Osteoblast (primary cell): ENCODE measurements at regions not wholly inside any gene's neighbourhood (a gene's known extent, or its start where the extent isn't known, plus 50 kb on each side); places are given as distances from the start of the nearest gene placed in this dataset.

ENCODE experiments used
- DNase-seq: peaks from one replicate; pipeline ENCODE4 v3.0.0; 2011; ENCODE audit warnings: low spot score, mixed read lengths; ENCODE audit not compliant: insufficient read length; ENCODE audit errors: missing footprints
- H2AFZ ChIP-seq: 2 replicates; pipeline ENCODE4 v1.6.0; 2011; ENCODE audit warnings: mild to moderate bottlenecking, low read length
- H3K27ac ChIP-seq: 2 replicates; pipeline ENCODE4 v1.5.1; 2011; ENCODE audit warnings: mild to moderate bottlenecking, low read depth, low read length, moderate library complexity
- H3K27me3 ChIP-seq: 2 replicates; pipeline ENCODE4 v1.6.0; 2012; ENCODE audit warnings: mild to moderate bottlenecking, control low read depth, inconsistent platforms, low read length, moderate library complexity; ENCODE audit not compliant: insufficient read depth
- H3K36me3 ChIP-seq: 2 replicates; pipeline ENCODE4 v1.5.1; 2011; ENCODE audit warnings: mild to moderate bottlenecking, low read length, control low read depth, moderate library complexity; ENCODE audit not compliant: insufficient read depth
- H3K4me1 ChIP-seq: 2 replicates; pipeline ENCODE4 v1.5.1; 2011; ENCODE audit warnings: mild to moderate bottlenecking, low read length, control low read depth, moderate library complexity; ENCODE audit not compliant: insufficient read depth
- H3K4me2 ChIP-seq: 2 replicates; pipeline ENCODE4 v1.6.0; 2011; ENCODE audit warnings: mild to moderate bottlenecking, low read length; ENCODE audit not compliant: insufficient read depth
- H3K4me3 ChIP-seq: fragments of 200-600 bp; sonication (generic); 3 replicates; pipeline ENCODE4 v1.5.1; 2012; ENCODE audit warnings: mild to moderate bottlenecking, low read length, inconsistent platforms; ENCODE audit not compliant: insufficient read depth
- H3K79me2 ChIP-seq: 2 replicates; pipeline ENCODE4 v1.6.0; 2012; ENCODE audit warnings: mild to moderate bottlenecking, low read length, control low read depth, inconsistent platforms; ENCODE audit not compliant: insufficient read depth
- H3K9me3 ChIP-seq: 2 replicates; pipeline ENCODE4 v1.5.1; 2011; ENCODE audit warnings: low read depth, low read length, control low read depth
- H4K20me1 ChIP-seq: 2 replicates; pipeline ENCODE4 v1.6.0; 2012; ENCODE audit warnings: mild to moderate bottlenecking, low read length, control low read depth; ENCODE audit not compliant: insufficient read depth
- CTCF ChIP-seq: IDR thresholded peaks from 2 replicates; pipeline ENCODE4 v1.5.1; 2011; ENCODE audit warnings: mild to moderate bottlenecking, low read depth, low read length, moderate library complexity; ENCODE audit errors: extremely low read depth

DNA sequence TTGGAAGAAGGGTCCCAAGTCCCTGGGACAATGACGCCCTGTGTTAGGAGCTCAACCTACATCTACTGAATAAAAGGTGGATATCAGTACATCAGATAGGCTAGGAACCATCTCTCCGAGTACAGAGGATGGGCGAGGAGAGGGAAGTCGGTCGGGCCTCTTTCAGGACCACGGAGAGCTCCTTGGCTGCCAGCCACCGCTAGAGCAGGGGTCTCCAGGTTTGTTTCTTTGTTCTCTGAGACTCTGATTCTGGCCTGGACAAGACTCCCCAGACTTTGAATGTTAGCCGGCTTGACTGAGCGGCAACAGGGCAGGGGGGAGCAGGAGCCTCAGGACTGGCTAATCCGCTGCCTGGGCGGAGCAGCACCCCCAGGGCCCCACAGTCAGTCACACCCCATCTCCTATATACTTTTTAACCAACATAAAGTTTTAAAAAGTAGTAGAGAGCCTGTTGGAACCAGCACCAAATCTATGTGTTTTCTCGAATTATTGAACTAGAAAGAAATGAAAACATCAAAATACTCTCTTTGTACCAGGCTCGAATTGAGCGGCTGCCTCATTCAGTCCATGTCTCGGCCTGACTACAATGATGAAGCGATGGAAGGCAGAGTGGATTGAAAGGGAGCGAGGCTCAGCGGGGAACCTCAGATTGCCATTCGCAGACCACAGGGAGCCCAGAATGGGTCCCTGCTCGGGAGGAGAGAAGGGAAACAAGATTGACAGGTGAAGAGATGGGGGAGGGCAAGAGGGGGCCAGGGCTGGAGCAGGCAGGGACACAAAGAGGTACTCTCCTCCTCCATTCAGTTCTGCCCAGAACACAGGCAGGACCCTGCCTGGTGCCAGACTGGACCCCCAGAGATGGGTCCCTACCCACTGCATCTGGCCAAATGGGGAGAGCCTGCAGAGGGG is 131.6 kb downstream of the TPRA1 start:
- peaks cover 14% of the 10 kb centered on the region for H3K4me1 ChIP-seq
- no peak overlapping the region for H3K4me3 ChIP-seq
- H2AFZ ChIP-seq: no peak overlapping the region
- no peak overlapping the region for H3K4me2 ChIP-seq
- peak; percentile 75 for DNase-seq
- H3K79me2 ChIP-seq: no peaks in the 10 kb centered on the region
- no peak overlapping the region for H3K27ac ChIP-seq
- H3K36me3 ChIP-seq: no peaks in the 10 kb centered on the region
- TF ChIP-seq CTCF: no peak
- H3K9me3 ChIP-seq: no peaks in the 10 kb centered on the region
- H3K27me3 ChIP-seq: peaks cover 29% of the 10 kb centered on the region
- no peaks in the 10 kb centered on the region for H4K20me1 ChIP-seq

DNA sequence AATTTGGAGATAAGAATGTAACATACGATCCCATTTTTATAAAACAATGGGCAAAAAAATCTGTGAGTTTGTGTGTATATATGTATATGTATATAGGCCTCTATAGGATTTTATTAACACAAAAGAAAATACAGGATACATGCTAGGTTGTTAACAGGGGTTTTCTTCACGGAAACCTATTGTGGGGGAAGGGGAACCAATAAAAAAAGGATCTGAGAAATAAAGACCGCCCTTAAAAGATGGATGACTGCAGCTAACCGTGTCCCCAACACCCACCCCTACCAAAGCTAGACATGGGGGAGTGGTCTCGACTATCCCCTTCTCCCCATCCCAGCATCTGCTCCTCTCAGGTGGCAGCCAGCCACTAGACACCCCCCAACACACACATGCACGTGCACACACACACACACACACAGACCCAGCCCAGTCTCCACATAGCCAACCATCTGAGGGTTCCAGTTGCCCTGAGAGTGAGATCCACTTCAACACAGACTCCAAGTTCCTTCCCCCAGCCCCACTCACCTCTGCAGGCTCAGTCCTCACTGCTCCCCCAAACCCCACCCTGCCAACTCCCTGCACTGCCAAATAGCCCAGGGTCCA is 132.9 kb downstream of the TPRA1 start:
- H3K79me2 ChIP-seq: no peaks in the 10 kb centered on the region
- no peak overlapping the region for H3K4me2 ChIP-seq
- H3K27me3 ChIP-seq: peaks cover 40% of the 10 kb centered on the region
- TF ChIP-seq CTCF: no peak
- no peaks in the 10 kb centered on the region for H3K9me3 ChIP-seq
- peak; percentile 18 for DNase-seq
- no peak overlapping the region for H3K4me3 ChIP-seq
- H4K20me1 ChIP-seq: no peaks in the 10 kb centered on the region
- no peak overlapping the region for H2AFZ ChIP-seq
- peaks cover 14% of the 10 kb centered on the region for H3K4me1 ChIP-seq
- no peak overlapping the region for H3K27ac ChIP-seq
- no peaks in the 10 kb centered on the region for H3K36me3 ChIP-seq

- Histone ChIP-seq H3K27ac (no peak overlapping the region), H3K9me3 (no peaks in the 10 kb centered on the region), H3K79me2 (no peaks in the 10 kb centered on the region), H2AFZ (peak overlapping the region; percentile 68), H3K4me1 (peaks cover 14% of the 10 kb centered on the region), H3K4me2 (peak overlapping the region; percentile 79), H3K4me3 (peak overlapping the region; percentile 67), H3K27me3 (peaks cover 42% of the 10 kb centered on the region), H4K20me1 (peaks cover 2% of the 10 kb centered on the region), H3K36me3 (no peaks in the 10 kb centered on the region)
- DNase-seq: peak; percentile 96
- no peak for TF ChIP-seq CTCF
Observed at GRCh38 chr3:127457094-127457475, 133.4 kb downstream of the TPRA1 start.

- H3K4me3 ChIP-seq: peak overlapping the region; percentile 67
- no peak for TF ChIP-seq CTCF
- no peaks in the 10 kb centered on the region for H3K9me3 ChIP-seq
- peaks cover 14% of the 10 kb centered on the region for H3K4me1 ChIP-seq
- H3K36me3 ChIP-seq: no peaks in the 10 kb centered on the region
- H4K20me1 ChIP-seq: peaks cover 2% of the 10 kb centered on the region
- H3K27me3 ChIP-seq: peaks cover 47% of the 10 kb centered on the region
- DNase-seq: peak; percentile 97
- no peaks in the 10 kb centered on the region for H3K79me2 ChIP-seq
- H3K4me2 ChIP-seq: peak overlapping the region; percentile 79
- no peak overlapping the region for H3K27ac ChIP-seq
- H2AFZ ChIP-seq: peak overlapping the region; percentile 68
Observed at GRCh38 chr3:127456471-127457093, 134.0 kb downstream of the TPRA1 start.
